CD14-positive monocyte (primary cell): ENCODE measurements at regions not wholly inside any gene's neighbourhood (a gene's known extent, or its start where the extent isn't known, plus 50 kb on each side); places are given as distances from the start of the nearest gene placed in this dataset.

ENCODE experiments used
- DNase-seq, 3 donors: peaks; one replicate each; pipeline ENCODE4 v3.0.0-alpha.2; 2011 to 2022
- H2AFZ ChIP-seq: 2 replicates; pipeline ENCODE4 v1.6.0; 2012; ENCODE audit warnings: mild to moderate bottlenecking, low read depth, low read length, inconsistent platforms; ENCODE audit not compliant: insufficient read depth, poor library complexity, severe bottlenecking
- H3K27ac ChIP-seq, 2 donors: 1 replicate in 1 of 2; 2 replicates in 1 of 2; pipeline ENCODE4 v1.5.1; 2012 to 2013; ENCODE audit warnings: low read length in 2 of 2, control low read depth in 1 of 2, inconsistent platforms in 1 of 2, low read depth in 1 of 2, mild to moderate bottlenecking in 1 of 2
- H3K27me3 ChIP-seq, 2 donors: one replicate each; pipeline versions ENCODE4 v1.6.0 to v1.6.1; 2011 to 2013; ENCODE audit warnings: low read length in 2 of 2; ENCODE audit not compliant: control insufficient read depth in 2 of 2, insufficient read depth in 2 of 2
- H3K36me3 ChIP-seq, 2 donors: replicated peaks in 1 of 2; 1 replicate in 1 of 2; 2 replicates in 1 of 2; pipeline versions ENCODE4 v1.5.1 to v1.6.1; 2012 to 2013; ENCODE audit warnings: low read length in 2 of 2, control low read depth in 1 of 2, inconsistent platforms in 1 of 2, mild to moderate bottlenecking in 1 of 2; ENCODE audit not compliant: insufficient read depth in 2 of 2, control insufficient read depth in 1 of 2
- H3K4me1 ChIP-seq, 2 donors: 1 replicate in 1 of 2; 2 replicates in 1 of 2; pipeline versions ENCODE4 v1.5.1 to v1.6.1; 2012 to 2013; ENCODE audit warnings: low read length in 2 of 2, control low read depth in 1 of 2, inconsistent platforms in 1 of 2, mild to moderate bottlenecking in 1 of 2, moderate library complexity in 1 of 2; ENCODE audit not compliant: insufficient read depth in 2 of 2, control insufficient read depth in 1 of 2
- H3K4me2 ChIP-seq: replicated peaks from 2 replicates; pipeline ENCODE3; 2012; ENCODE audit warnings: low read length, moderate library complexity, mild to moderate bottlenecking; ENCODE audit not compliant: poor library complexity, severe bottlenecking; ENCODE audit errors: extremely low read depth
- H3K4me3 ChIP-seq, 3 experiments: fragments of 200-600 bp in 1 of 3; sonication (generic) in 1 of 3; replicated peaks in 1 of 3; 1 replicate in 2 of 3; 2 replicates in 1 of 3; pipeline ENCODE4 v1.5.1; 2011 to 2013; ENCODE audit warnings: low read length in 3 of 3, mild to moderate bottlenecking in 3 of 3, control low read depth in 2 of 3, low read depth in 2 of 3, inconsistent platforms in 1 of 3, moderate library complexity in 1 of 3
- H3K79me2 ChIP-seq: 2 replicates; pipeline ENCODE4 v1.6.0; 2012; ENCODE audit warnings: mild to moderate bottlenecking, control low read depth, inconsistent platforms, low read length, moderate library complexity; ENCODE audit not compliant: insufficient read depth
- H3K9ac ChIP-seq: 2 replicates; pipeline ENCODE4 v1.6.0; 2017; ENCODE audit warnings: low read length, mild to moderate bottlenecking; ENCODE audit not compliant: insufficient read depth, poor library complexity, severe bottlenecking
- H3K9me3 ChIP-seq, 2 donors: replicated peaks in 1 of 2; 1 replicate in 1 of 2; 2 replicates in 1 of 2; pipeline versions ENCODE4 v1.5.1 to v1.6.1; 2012 to 2013; ENCODE audit warnings: low read length in 2 of 2, control low read depth in 1 of 2; ENCODE audit not compliant: control insufficient read depth in 1 of 2, insufficient read depth in 1 of 2
- H4K20me1 ChIP-seq: 2 replicates; pipeline ENCODE4 v1.6.0; 2012; ENCODE audit warnings: mild to moderate bottlenecking, low read length, control low read depth, moderate library complexity; ENCODE audit not compliant: insufficient read depth
- H3K27ac Mint-ChIP-seq, 7 donors: one replicate each; pipeline ENCODE4 v1.8.0; 2020; ENCODE audit warnings: mild to moderate bottlenecking in 7 of 7, mixed read lengths in 7 of 7, moderate library complexity in 6 of 7, inconsistent platforms in 2 of 7
- H3K27me3 Mint-ChIP-seq, 3 donors: one replicate each; pipeline ENCODE4 v1.8.0; 2021 to 2022; ENCODE audit warnings: low read depth in 3 of 3, mild to moderate bottlenecking in 3 of 3, mixed read lengths in 3 of 3, moderate library complexity in 3 of 3, inconsistent platforms in 1 of 3
- H3K36me3 Mint-ChIP-seq, 2 donors: one replicate each; pipeline ENCODE4 v1.8.0; 2020; ENCODE audit warnings: mixed read lengths in 2 of 2, inconsistent platforms in 1 of 2, mild to moderate bottlenecking in 1 of 2
- H3K4me1 Mint-ChIP-seq: one replicate; pipeline ENCODE4 v1.8.0; 2020; ENCODE audit warnings: mild to moderate bottlenecking, mixed read lengths
- H3K4me3 Mint-ChIP-seq, 2 donors: one replicate each; pipeline ENCODE4 v1.8.0; 2020; ENCODE audit warnings: mild to moderate bottlenecking in 2 of 2, mixed read lengths in 2 of 2, moderate library complexity in 1 of 2
- H3K9me3 Mint-ChIP-seq, 7 donors: one replicate each; pipeline ENCODE4 v1.8.0; 2020 to 2022; ENCODE audit warnings: mixed read lengths in 7 of 7, mild to moderate bottlenecking in 6 of 7, moderate library complexity in 6 of 7, inconsistent platforms in 2 of 7
- CTCF ChIP-seq: fragments of 200-600 bp; IDR thresholded peaks from one replicate; pipeline ENCODE4 v1.8.0; 2022; ENCODE audit warnings: antibody characterized with exemption, mild to moderate bottlenecking
- WGBS: methylation state at CpG from one replicate; pipeline ENCODE4 v1.1.5; 2013; ENCODE audit warnings: missing lambda C conversion rate; ENCODE audit not compliant: insufficient coverage; 5-methylcytosine and 5-hydroxymethylcytosine counted together
- intact Hi-C, 2 donors: fragments of 100-400 bp; cut with micrococcal nuclease; formaldehyde crosslinking; loops; one replicate each; pipeline versions ENCODE4 v1.15.0 to v1.15.1; 2023

GRCh38 chrX:35617836-35618235 lies 180.3 kb upstream of the MAGEB16 start:
- H3K4me3 Mint-ChIP-seq: no peak overlapping the region
- H3K27me3 Mint-ChIP-seq: peaks cover 0 to 2% (median 0%) of the 10 kb centered on the region in 3 donors
- H3K4me1 Mint-ChIP-seq: no peaks in the 10 kb centered on the region
- H3K27ac ChIP-seq: no peak overlapping the region
- H3K4me3 ChIP-seq: no peak overlapping the region
- H3K9me3 Mint-ChIP-seq: peaks cover 0 to 6% (median 0%) of the 10 kb centered on the region in 7 donors
- H3K9me3 ChIP-seq: no peaks in the 10 kb centered on the region
- H3K4me1 ChIP-seq: no peaks in the 10 kb centered on the region
- no peaks in the 10 kb centered on the region for H3K27me3 ChIP-seq
- no peak overlapping the region for H3K4me2 ChIP-seq
- intact Hi-C loops: no loop called here
- no peak overlapping the region for H3K9ac ChIP-seq
- no peak for DNase-seq
- no peaks in the 10 kb centered on the region for H3K36me3 ChIP-seq
- H3K36me3 Mint-ChIP-seq: no peaks in the 10 kb centered on the region
- no peaks in the 10 kb centered on the region for H4K20me1 ChIP-seq
- TF ChIP-seq CTCF: no peak
- no CpG with 5 or more reads among the region's 2 CpGs for WGBS
- H3K79me2 ChIP-seq: no peaks in the 10 kb centered on the region
- H3K27ac Mint-ChIP-seq: no peak overlapping the region
- no peak overlapping the region for H2AFZ ChIP-seq

GRCh38 chrX:35622040-35622439 lies 176.1 kb upstream of the MAGEB16 start:
- WGBS: no CpG with 5 or more reads among the region's 2 CpGs

More at GRCh38 chrX:35622040-35622439, 176.1 kb upstream of the MAGEB16 start:
- Histone ChIP-seq H3K4me1 (no peaks in the 10 kb centered on the region), H3K9ac (no peak overlapping the region), H3K9me3 (peaks cover 13% of the 10 kb centered on the region in 2 donors), H2AFZ (no peak overlapping the region), H3K27me3 (no peaks in the 10 kb centered on the region), H3K36me3 (no peaks in the 10 kb centered on the region), H3K4me3 (no peak overlapping the region), H3K27ac (no peak overlapping the region), H3K4me2 (no peak overlapping the region), H4K20me1 (no peaks in the 10 kb centered on the region), H3K79me2 (no peaks in the 10 kb centered on the region)
- no peak for DNase-seq
- no peak for TF ChIP-seq CTCF
- H3K36me3 Mint-ChIP-seq: no peaks in the 10 kb centered on the region
- intact Hi-C loops: no loop called here
- H3K4me3 Mint-ChIP-seq: no peak overlapping the region
- H3K9me3 Mint-ChIP-seq: peaks cover 0 to 16% (median 10%) of the 10 kb centered on the region in 7 donors
- H3K27me3 Mint-ChIP-seq: peaks cover 0 to 2% (median 0%) of the 10 kb centered on the region in 3 donors
- no peaks in the 10 kb centered on the region for H3K4me1 Mint-ChIP-seq
- H3K27ac Mint-ChIP-seq: no peak overlapping the region
